RWPE2 (cell line): ENCODE measurements at regions not wholly inside any gene's neighbourhood (a gene's known extent, or its start where the extent isn't known, plus 50 kb on each side); places are given as distances from the start of the nearest gene placed in this dataset.
A peak's percentile ranks its signal among the peaks of the same experiment; 100 is the strongest.
"Not testable (repeated sequence)": the region's sequence is repeated elsewhere in the genome, so short reads cannot be mapped to it uniquely, and the experiment has no call there.

Source experiments
- ATAC-seq: fragments of 200-7000 bp; cut with Tn5 transposase; 3 replicates; pipeline ENCODE4 v1.9.1; 2021; ENCODE audit warnings: low read depth
- DNase-seq: peaks from one replicate; pipeline ENCODE4 v3.0.0-alpha.2; 2020; ENCODE audit warnings: low spot score
- H3K27ac ChIP-seq: fragments of 450-650 bp; 2 replicates; pipeline ENCODE4 v1.5.1; 2017; ENCODE audit warnings: mild to moderate bottlenecking; ENCODE audit not compliant: poor library complexity, severe bottlenecking
- H3K27me3 ChIP-seq: fragments of 250-450 bp; sonication (Bioruptor Pico); 2 replicates; pipeline ENCODE4 v1.5.1; 2021; ENCODE audit warnings: mild to moderate bottlenecking, moderate library complexity; ENCODE audit not compliant: insufficient read depth, poor library complexity, severe bottlenecking
- H3K36me3 ChIP-seq: fragments of 250-450 bp; sonication (Bioruptor Pico); 2 replicates; pipeline ENCODE4 v1.5.1; 2020; ENCODE audit warnings: low read depth, mild to moderate bottlenecking, moderate library complexity
- H3K4me1 ChIP-seq: fragments of 250-450 bp; sonication (Bioruptor Pico); 2 replicates; pipeline ENCODE4 v1.5.1; 2021; ENCODE audit warnings: mild to moderate bottlenecking, moderate library complexity; ENCODE audit not compliant: insufficient read depth, poor library complexity, severe bottlenecking
- H3K4me3 ChIP-seq: fragments of 250-450 bp; sonication (Bioruptor Pico); 2 replicates; pipeline ENCODE4 v1.5.1; 2021; ENCODE audit warnings: mild to moderate bottlenecking, moderate library complexity; ENCODE audit not compliant: severe bottlenecking
- H3K9me3 ChIP-seq: fragments of 250-450 bp; sonication (Bioruptor Pico); 2 replicates; pipeline ENCODE4 v1.5.1; 2021; ENCODE audit warnings: mild to moderate bottlenecking, moderate library complexity; ENCODE audit not compliant: severe bottlenecking
- CTCF ChIP-seq: fragments of 450-650 bp; IDR thresholded peaks from one replicate; pipeline ENCODE4 v1.5.1; 2017; ENCODE audit warnings: mild to moderate bottlenecking, moderate library complexity; ENCODE audit not compliant: poor library complexity, severe bottlenecking

DNA sequence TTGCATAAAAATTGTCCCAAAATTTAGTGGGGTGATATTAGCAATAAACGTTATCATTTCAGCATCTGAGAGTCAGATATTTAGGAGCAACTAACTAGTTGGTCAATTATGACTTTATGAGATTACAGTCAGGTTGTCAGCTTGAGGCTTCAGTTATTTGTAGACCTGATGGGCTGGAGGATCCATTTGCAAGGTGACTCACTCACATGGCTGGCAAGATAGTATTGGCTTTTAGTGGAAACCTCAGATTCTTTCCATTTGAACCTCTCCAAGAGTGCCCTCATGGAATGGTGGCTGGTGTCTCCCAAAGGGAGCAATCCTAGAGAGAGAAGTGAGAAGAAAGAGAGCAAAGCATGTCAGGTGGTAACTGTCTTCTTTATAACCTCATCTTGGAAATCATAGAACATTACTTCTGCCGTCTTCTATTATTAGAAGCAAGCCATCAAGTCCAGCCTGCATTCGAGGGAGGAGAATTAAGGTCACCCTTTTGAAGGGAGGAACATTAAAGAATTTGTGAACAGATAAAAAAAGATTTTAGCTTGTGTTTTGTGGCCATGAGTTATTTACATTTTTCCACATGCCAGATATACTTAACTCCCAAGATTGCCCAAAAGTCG is 92.5 kb downstream of the HAUS1 start:
- Histone ChIP-seq H3K9me3 (no peaks in the 10 kb centered on the region), H3K27ac (no peak overlapping the region), H3K27me3 (no peaks in the 10 kb centered on the region), H3K4me1 (peaks cover 12% of the 10 kb centered on the region), H3K4me3 (no peak overlapping the region), H3K36me3 (peaks cover 4% of the 10 kb centered on the region)
- TF ChIP-seq CTCF: no peak
- DNase-seq (no peak), ATAC-seq (no peak)

- Histone ChIP-seq H3K4me3 (no peak overlapping the region), H3K9me3 (no peaks in the 10 kb centered on the region), H3K27ac (no peak overlapping the region), H3K4me1 (peaks cover 9% of the 10 kb centered on the region), H3K36me3 (peaks cover 9% of the 10 kb centered on the region), H3K27me3 (no peaks in the 10 kb centered on the region)
- ATAC-seq (peak; percentile 87), DNase-seq (no peak)
- TF ChIP-seq CTCF: no peak
These were observed 95.4 kb downstream of the HAUS1 start for GRCh38 chr18:46199515-46200147.

GRCh38 chr18:46200178-46201055 is 96.2 kb downstream of the HAUS1 start:
- H3K27ac ChIP-seq, ATAC-seq, H3K36me3 ChIP-seq, H3K9me3 ChIP-seq, DNase-seq, H3K27me3 ChIP-seq, H3K4me1 ChIP-seq, H3K4me3 ChIP-seq: not testable (repeated sequence)

DNA sequence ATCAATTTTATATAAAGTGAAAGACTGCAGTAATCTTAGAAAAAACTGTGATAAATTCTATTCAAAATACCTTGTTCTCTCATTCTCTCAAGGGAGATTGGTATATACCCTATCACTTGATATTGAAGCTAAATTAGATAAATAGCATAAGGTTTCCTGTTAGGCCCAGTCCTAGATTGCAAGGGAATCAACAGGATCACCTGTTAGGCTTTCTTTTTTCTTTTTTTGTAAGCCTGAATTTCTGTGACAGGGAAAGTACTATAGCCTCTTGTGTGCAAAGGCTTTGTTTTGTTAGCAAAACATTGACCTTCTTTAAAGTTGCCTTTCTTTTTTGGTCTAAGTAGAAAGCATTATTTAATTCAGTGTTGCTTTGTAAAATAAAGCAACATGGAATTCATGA is 100.0 kb downstream of the HAUS1 start:
- H3K27ac ChIP-seq: no peak overlapping the region
- H3K4me3 ChIP-seq: no peak overlapping the region
- peaks cover 4% of the 10 kb centered on the region; the same call in 1 of the 2 replicates for H3K36me3 ChIP-seq
- no peak for ATAC-seq
- H3K27me3 ChIP-seq: no peaks in the 10 kb centered on the region
- H3K9me3 ChIP-seq: no peaks in the 10 kb centered on the region
- TF ChIP-seq CTCF: no peak
- peaks cover 3% of the 10 kb centered on the region for H3K4me1 ChIP-seq
- no peak for DNase-seq

- no peaks in the 10 kb centered on the region for H3K4me1 ChIP-seq
- H3K27me3 ChIP-seq: no peaks in the 10 kb centered on the region
- peaks cover 7% of the 10 kb centered on the region; the same call in 1 of the 2 replicates for H3K36me3 ChIP-seq
- DNase-seq (no peak), ATAC-seq (no peak)
- no peak overlapping the region for H3K4me3 ChIP-seq
- H3K9me3 ChIP-seq: no peaks in the 10 kb centered on the region
- H3K27ac ChIP-seq: no peak overlapping the region
- TF ChIP-seq CTCF: no peak
These were observed 103.8 kb downstream of the HAUS1 start for GRCh38 chr18:46207985-46208384.
